SK-N-MC (cell line): ENCODE measurements at regions not wholly inside any gene's neighbourhood (a gene's known extent, or its start where the extent isn't known, plus 50 kb on each side); places are given as distances from the start of the nearest gene placed in this dataset.

Experiments
- EZH2 ChIP-seq: fragments of 200-600 bp; sonication (generic); IDR thresholded peaks from one replicate; pipeline ENCODE4 v1.6.1; 2017; ENCODE audit warnings: antibody characterized with exemption
- FOXP2 ChIP-seq: optimal IDR thresholded peaks from 2 replicates; pipeline ENCODE3; 2011; ENCODE audit warnings: mild to moderate bottlenecking, moderate library complexity; ENCODE audit not compliant: insufficient read depth; ENCODE audit errors: extremely low read length, control extremely low read depth
- POLR2AphosphoS5 ChIP-seq: IDR thresholded peaks from 2 replicates; pipeline ENCODE4 v1.6.1; 2012; ENCODE audit warnings: mild to moderate bottlenecking, low read depth, low read length, borderline replicate concordance

- TF ChIP-seq POLR2AphosphoS5 (no peak), EZH2 (no peak), FOXP2 (no peak)
These were observed 992.6 kb downstream of the DNAH5 start for GRCh38 chr5:12951846-12952245.
